Psoas muscle (tissue), 7 donors: ENCODE measurements at regions not wholly inside any gene's neighbourhood (a gene's known extent, or its start where the extent isn't known, plus 50 kb on each side); places are given as distances from the start of the nearest gene placed in this dataset.

Source experiments
- ATAC-seq, 4 donors: fragments of 200-7000 bp; cut with Tn5 transposase; one replicate each; pipeline ENCODE4 v1.9.1; 2020; ENCODE audit warnings: moderate library complexity in 3 of 4, mild to moderate bottlenecking in 2 of 4
- DNase-seq, 2 donors: peaks; one replicate each; pipeline ENCODE4 v3.0.0-alpha.2; 2020
- H3K27ac ChIP-seq: fragments of 200-600 bp; one replicate; pipeline ENCODE4 v1.8.0; 2022
- H3K27me3 ChIP-seq, 3 donors: fragments of 200-600 bp in 1 of 3; one replicate each; pipeline versions ENCODE4 v1.6.1 to v1.8.0; 2013 to 2022; ENCODE audit warnings: low read length in 2 of 3, mild to moderate bottlenecking in 2 of 3, moderate library complexity in 1 of 3; ENCODE audit not compliant: insufficient read depth in 3 of 3
- H3K36me3 ChIP-seq, 2 donors: fragments of 200-600 bp in 1 of 2; one replicate each; pipeline versions ENCODE4 v1.6.1 to v1.8.0; 2013 to 2022; ENCODE audit warnings: low read depth in 1 of 2, mild to moderate bottlenecking in 1 of 2, moderate library complexity in 1 of 2; ENCODE audit not compliant: insufficient read depth in 1 of 2
- H3K4me1 ChIP-seq: fragments of 200-600 bp; one replicate; pipeline ENCODE4 v1.8.0; 2022
- H3K4me3 ChIP-seq: fragments of 200-600 bp; one replicate; pipeline ENCODE4 v1.8.0; 2022; ENCODE audit warnings: mild to moderate bottlenecking
- H3K9me3 ChIP-seq: fragments of 200-600 bp; one replicate; pipeline ENCODE4 v1.8.0; 2022
- WGBS, 3 donors: extraction: QIAGEN DNeasy Blood & Tissue Kit; methylation state at CpG; one replicate each; pipeline versions ENCODE4 v1.1.6 to v1.1.7; 2013; 5-methylcytosine and 5-hydroxymethylcytosine counted together
- intact Hi-C, 2 donors: fragments of 100-400 bp; cut with DNase I; formaldehyde crosslinking; loops; one replicate each; pipeline versions ENCODE4 v1.11.0 to v1.14.2; 2022
- TF ChIP-seq, protein P1 (sequence below): fragments of 200-600 bp; IDR thresholded peaks from one replicate; pipeline ENCODE4 v1.8.0; 2022; ENCODE audit warnings: antibody characterized with exemption
- donor health status: healthy with polysubstance abuse.
- donor health status: DM: no; HTN: no; CAD: no; lungs with moderate emphysema.
- donor health status: Bipolar disorder and iron deficiency.
- donor health status: healthy.
- donor health status: DM: yes; HTN: yes; CAD: no.
- donor health status: DM: no; HTN: no; CAD: no.
- donor health status: DM: yes; HTN: yes; CAD: no.

DNA sequence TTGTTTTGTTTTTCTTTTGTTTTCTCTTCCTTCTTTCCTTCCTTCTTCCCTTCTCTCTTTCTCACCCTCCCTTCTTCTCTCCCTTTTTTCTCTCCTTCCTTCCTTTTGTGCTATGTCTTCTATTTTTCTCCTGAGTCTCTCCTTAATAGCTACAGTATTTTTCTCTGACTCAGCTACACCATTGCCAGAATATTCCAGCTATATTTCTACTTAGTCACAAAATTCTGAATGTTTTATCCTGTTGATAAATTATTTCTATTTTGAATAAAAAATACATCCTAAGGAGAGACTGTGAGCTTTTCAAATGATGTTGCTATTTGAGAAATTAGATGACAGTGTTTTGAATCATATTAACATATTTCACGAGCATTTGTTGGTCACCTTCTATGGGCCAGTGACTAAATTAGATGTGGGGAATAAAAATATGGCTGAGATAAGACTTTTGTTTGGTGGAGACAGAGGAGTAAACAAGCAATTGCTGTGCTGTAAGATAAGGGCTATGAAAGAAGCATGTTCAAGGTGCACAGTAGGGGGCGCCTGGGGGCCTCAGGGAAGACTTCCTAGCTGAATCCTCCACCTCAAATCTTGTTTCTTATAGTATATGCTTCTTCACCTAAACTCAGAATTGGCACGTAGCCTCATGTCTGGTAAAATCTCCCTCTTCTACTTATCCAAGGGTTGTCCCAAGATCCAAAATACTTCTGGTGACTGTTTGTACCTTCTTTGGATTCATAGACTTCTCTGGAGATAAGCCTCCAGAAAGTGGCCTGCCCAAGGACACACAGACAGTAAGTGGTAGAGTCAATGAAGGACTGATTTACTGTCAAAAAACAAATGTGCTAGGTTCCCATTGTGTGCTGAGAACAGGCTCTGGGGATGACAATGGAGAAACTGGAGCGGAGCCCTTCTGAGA lies 115.5 kb upstream of the CREB5 start:
- Histone ChIP-seq H3K4me3 (no peak overlapping the region), H3K9me3 (no peaks in the 10 kb centered on the region), H3K4me1 (no peaks in the 10 kb centered on the region), H3K27ac (no peak overlapping the region), H3K36me3 (no peaks in the 10 kb centered on the region), H3K27me3 (no peaks in the 10 kb centered on the region)
- peak in 1 of 2 donors; percentile 25 for DNase-seq
- TF ChIP-seq, protein P1, sequence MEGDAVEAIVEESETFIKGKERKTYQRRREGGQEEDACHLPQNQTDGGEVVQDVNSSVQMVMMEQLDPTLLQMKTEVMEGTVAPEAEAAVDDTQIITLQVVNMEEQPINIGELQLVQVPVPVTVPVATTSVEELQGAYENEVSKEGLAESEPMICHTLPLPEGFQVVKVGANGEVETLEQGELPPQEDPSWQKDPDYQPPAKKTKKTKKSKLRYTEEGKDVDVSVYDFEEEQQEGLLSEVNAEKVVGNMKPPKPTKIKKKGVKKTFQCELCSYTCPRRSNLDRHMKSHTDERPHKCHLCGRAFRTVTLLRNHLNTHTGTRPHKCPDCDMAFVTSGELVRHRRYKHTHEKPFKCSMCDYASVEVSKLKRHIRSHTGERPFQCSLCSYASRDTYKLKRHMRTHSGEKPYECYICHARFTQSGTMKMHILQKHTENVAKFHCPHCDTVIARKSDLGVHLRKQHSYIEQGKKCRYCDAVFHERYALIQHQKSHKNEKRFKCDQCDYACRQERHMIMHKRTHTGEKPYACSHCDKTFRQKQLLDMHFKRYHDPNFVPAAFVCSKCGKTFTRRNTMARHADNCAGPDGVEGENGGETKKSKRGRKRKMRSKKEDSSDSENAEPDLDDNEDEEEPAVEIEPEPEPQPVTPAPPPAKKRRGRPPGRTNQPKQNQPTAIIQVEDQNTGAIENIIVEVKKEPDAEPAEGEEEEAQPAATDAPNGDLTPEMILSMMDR = peak; percentile 29
- 58 to 63% (median 60%) methylated on average over 4 of the region's 4 CpGs for WGBS, 3 donors
- intact Hi-C loops = no loop called here
- no peak for ATAC-seq

DNA sequence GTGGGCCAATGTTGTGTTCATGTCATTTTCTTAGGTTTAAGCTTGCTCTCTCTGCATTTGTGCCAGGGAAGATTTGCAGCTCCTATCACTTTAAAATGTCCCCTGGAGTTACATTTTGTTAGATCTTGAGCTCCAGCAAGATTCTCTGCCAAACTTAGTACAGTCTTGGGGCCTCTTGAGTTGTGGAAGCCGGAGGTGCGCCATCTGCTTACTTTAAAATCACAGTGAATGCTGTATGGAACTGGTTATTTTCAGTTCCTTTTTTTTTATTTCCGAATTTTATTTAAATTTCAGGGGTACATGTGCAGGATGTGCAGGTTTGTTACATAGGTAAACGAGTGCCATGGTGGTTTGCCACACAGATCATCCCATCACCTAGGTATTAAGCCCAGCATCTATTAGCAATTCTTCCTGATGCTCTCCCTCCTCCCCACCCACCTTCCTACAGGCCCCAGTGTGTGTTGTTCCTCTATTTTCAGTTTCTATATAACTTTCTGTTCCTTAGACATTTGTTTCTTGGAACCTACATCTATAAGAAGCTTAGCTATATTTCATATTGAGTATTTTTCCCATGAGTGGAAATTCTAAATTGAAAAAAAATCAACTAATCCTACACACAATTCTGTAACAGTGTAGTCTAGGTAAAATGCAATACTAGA lies 114.4 kb upstream of the CREB5 start:
- DNase-seq = no peak
- no peak for ATAC-seq
- intact Hi-C loops = loop anchor here in 1 of 2 donors (2.0 kb wide), 1 partner anchor 557 kb away; no protein-coding TSS in a partner anchor
- Histone ChIP-seq H3K4me3 (no peak overlapping the region), H3K27me3 (no peaks in the 10 kb centered on the region), H3K27ac (no peak overlapping the region), H3K9me3 (no peaks in the 10 kb centered on the region), H3K4me1 (no peaks in the 10 kb centered on the region), H3K36me3 (no peaks in the 10 kb centered on the region)
- 87 to 93% (median 91%) methylated on average over 4 of the region's 4 CpGs for WGBS, 3 donors
- TF ChIP-seq, protein P1 = no peak

DNA sequence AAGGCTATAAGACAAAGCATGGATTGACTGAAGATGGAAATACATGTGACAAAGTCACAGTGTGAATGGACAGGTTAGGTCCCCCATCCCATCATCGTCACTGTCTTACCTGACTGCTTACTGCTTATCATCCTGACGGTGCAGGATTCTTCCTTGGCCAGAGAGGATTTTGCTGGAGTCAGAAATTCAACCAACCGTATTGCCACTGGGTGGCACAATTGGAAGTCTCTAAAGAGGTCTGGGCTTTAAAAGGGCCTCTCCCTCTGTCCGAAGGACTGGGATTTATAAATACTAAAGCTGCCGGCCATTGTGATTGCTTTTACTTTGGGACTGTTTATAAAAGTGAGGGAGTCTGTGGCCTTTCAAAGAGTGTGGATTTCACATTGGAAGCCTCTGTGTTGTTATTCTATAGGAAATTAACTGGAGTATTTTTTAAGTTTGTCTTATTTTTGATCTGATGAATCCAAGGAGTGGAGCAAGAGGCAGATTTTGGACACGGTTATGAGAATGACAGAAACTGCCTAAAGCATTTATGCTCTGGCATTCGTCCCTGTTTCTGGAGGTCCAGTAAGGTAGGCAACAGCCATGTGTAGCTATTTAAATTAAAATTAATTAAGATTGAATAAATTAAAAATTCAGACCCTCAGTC lies 113.3 kb upstream of the CREB5 start:
- Histone ChIP-seq H3K27ac (no peak overlapping the region), H3K4me1 (no peaks in the 10 kb centered on the region), H3K9me3 (no peaks in the 10 kb centered on the region), H3K27me3 (no peaks in the 10 kb centered on the region), H3K36me3 (no peaks in the 10 kb centered on the region), H3K4me3 (no peak overlapping the region)
- TF ChIP-seq, protein P1 = peak; percentile 41
- intact Hi-C loops = loop anchor here in 1 of 2 donors (2.0 kb wide), 1 partner anchor 556 kb away; no protein-coding TSS in a partner anchor
- DNase-seq = no peak
- peak; percentile 72 to 81 (median 76) for ATAC-seq
- 25 to 28% (median 27%) methylated on average over 7 of the region's 7 CpGs for WGBS, 3 donors

- H3K36me3 ChIP-seq = no peaks in the 10 kb centered on the region
- H3K27ac ChIP-seq = no peak overlapping the region
- H3K4me3 ChIP-seq = no peak overlapping the region
- H3K9me3 ChIP-seq = no peaks in the 10 kb centered on the region
- TF ChIP-seq, protein P1 = no peak
- H3K27me3 ChIP-seq = no peaks in the 10 kb centered on the region
- intact Hi-C loops = loop anchor here in 1 of 2 donors (2.0 kb wide), 1 partner anchor 555 kb away; no protein-coding TSS in a partner anchor
- H3K4me1 ChIP-seq = no peaks in the 10 kb centered on the region
- DNase-seq (no peak), ATAC-seq (no peak)
- 99 to 100% (median 100%) methylated on average over 1 of the region's 1 CpG for WGBS, 3 donors
Observed at GRCh38 chr7:28299556-28299955, 112.8 kb upstream of the CREB5 start.
